ENCODE measurements at regions not wholly inside any gene's neighbourhood (a gene's known extent, or its start where the extent isn't known, plus 50 kb on each side); places are given as distances from the start of the nearest gene placed in this dataset.

- TF ChIP-seq EP300 (IDR thresholded peaks at IDR 0.05) (no peak), CTCF (IDR thresholded peaks at IDR 0.05) (no peak)
These were observed 546.3 kb downstream of the EBF1 start for GRCh38 chr5:158553195-158553961.

Measured in esophagus muscularis mucosa (tissue), 3 donors.